NCI-H69 (cell line): ENCODE measurements at regions not wholly inside any gene's neighbourhood (a gene's known extent, or its start where the extent isn't known, plus 50 kb on each side); places are given as distances from the start of the nearest gene placed in this dataset.
"Not testable (repeated sequence)": the region's sequence is repeated elsewhere in the genome, so short reads cannot be mapped to it uniquely, and the experiment has no call there.

Experiments used
- DNase-seq: peaks from one replicate; lab custom pipeline; 2025; lab: John Stamatoyannopoulos, UW

- no peak for DNase-seq
Measured at GRCh38 chr10:64332551-64332950, 811.4 kb downstream of the REEP3 start.

DNA sequence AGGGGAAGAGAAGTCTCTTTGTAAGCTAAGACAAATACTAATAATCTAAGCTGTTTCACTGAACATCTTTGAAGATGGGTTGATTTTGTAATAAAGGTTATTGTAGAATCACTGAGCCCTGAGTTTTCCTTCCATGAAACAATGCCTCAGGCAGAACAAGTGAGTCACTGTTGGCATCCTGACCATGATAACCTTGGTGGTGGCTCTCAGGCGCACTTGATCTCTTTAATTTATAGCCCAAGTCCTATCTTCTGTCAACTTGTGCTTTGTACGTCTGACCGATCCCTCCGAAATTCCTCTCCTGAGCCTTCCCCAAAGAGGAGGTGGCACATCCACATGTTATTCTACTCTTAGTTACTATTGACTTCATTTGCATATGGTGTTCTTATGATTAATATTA is 812.9 kb downstream of the REEP3 start:
- no peak for DNase-seq

DNA sequence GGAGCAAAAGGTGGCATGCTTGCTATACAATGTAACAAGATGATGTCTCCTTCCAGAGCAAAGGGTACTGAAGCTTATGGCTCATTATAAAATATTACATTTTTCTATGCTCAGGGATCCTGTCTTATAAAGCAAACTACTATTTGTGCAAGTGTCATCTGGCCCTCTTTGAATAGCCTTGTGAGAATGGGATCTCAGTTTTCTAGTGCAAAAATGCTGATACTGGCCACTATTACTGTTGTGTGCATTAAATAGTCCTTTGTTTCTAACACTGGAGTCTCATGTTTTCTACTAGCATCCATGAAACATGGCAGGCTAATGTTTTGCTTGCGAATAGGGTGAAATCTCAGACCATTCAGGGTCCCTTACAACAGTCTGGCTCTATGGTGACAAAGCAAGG is 823.0 kb downstream of the REEP3 start:
- no peak for DNase-seq

- DNase-seq: no peak
Measured at GRCh38 chr10:64345856-64346255, 824.7 kb downstream of the REEP3 start.

GRCh38 chr10:64346389-64346788 is 825.2 kb downstream of the REEP3 start:
- DNase-seq: no peak

GRCh38 chr10:64350665-64351064 is 829.5 kb downstream of the REEP3 start:
- no peak for DNase-seq

- DNase-seq: no peak
Measured at GRCh38 chr10:64358907-64359306, 837.7 kb downstream of the REEP3 start.

DNA sequence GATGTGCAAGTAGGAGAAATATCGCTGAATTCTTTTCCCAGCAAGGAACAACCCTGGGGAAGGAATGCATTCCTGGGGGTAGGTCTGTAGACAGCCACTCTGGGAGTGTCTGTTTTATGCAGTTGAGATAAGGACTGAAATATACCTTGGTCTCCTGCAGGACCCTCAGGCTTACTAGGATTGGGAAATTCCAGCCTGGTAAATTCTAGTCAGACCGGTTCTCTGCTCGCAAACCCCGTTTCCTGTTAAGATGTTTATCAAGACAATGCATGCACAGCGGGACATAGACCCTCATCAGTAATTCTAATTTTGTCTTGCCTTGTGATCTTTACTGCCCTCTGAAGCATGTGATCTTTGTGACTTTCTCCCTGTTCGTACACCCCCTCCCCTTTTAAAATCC is 839.0 kb downstream of the REEP3 start:
- DNase-seq: not testable (repeated sequence)

DNA sequence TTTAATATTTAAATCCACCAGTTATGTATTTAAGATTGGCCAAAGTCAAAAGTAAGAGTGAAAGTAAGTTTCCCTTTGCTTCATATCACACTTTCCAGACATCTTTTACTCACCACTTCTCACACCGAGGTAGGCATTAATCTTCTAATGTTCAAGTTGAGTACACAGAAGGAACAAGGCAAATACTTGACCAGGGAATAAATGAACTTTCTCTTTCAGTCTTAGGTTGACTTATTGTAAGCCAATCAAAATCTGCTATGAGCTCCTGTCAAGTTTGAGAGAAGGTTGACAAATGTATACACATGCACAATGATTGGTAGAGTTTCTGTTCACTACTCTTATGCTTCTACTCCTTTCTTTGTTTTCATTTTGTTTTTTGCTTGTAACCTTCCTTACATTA is 842.5 kb downstream of the REEP3 start:
- DNase-seq: no peak

- no peak for DNase-seq
Measured at GRCh38 chr10:64365663-64366062, 844.5 kb downstream of the REEP3 start.

- DNase-seq: no peak
Measured at GRCh38 chr10:64368298-64368697, 847.1 kb downstream of the REEP3 start.

DNA sequence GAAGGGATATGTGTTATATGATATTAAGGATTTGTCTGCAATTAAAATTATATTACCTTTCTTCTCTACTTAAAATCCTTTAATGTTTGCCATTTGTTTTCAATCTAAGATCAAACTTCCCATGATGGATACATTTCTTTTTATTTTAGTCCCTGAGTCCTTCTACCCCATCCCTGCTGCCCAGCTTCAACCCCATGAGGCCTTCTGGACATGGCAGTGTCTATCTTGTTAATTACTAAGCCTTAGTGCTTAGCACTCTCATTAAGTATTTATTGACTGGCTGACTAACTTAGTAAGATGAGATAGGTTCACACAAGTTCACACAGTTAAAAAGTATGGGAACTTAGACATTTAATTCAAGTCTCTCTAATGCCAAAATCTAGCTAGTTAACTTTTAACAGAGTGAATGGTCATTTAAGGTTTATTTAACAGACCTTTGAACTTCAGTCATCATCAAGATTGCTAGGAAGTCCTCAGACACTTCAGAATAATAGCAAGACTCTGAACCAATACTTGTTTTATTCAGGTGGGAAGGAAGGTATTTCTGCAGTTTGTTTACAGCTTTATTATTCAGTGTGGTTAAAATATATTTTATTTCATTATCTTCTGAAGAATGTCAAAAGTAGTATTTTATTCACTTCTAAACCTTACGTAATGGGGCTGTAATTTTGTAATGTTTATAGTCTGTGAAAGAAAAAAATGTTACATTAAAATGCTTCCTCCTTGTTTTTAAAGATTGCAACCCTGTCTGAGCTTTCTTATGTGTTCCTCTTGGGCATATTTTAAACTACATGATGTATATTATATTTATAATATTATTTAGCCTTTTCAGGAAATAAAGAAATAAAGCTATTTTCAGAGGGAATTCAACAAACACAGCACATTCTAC is 848.9 kb downstream of the REEP3 start:
- DNase-seq: no peak

GRCh38 chr10:64374346-64374745 is 853.1 kb downstream of the REEP3 start:
- DNase-seq: no peak

DNA sequence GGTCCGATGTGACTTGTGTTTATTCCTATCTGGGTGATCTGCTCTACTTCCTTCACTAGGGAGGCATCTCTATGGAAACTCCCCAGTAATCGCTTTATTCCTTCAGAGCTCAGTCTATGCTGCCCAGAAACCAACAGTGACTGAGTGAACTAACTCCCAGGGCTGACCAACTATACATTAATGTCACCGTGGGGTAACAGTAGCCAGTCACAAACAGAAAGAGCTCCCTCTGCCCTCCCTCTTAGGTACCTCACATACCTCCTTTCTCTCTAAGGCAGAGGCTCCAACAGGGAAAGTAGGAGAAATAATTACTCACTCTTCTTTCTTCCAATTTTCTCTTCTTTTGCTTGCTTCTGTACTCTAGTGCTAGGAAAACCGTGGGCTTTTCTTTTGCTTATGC is 855.0 kb downstream of the REEP3 start:
- no peak for DNase-seq

- no peak for DNase-seq
Measured at GRCh38 chr10:64379898-64380297, 858.7 kb downstream of the REEP3 start.

GRCh38 chr10:64385355-64385754 is 864.2 kb downstream of the REEP3 start:
- DNase-seq: no peak

DNA sequence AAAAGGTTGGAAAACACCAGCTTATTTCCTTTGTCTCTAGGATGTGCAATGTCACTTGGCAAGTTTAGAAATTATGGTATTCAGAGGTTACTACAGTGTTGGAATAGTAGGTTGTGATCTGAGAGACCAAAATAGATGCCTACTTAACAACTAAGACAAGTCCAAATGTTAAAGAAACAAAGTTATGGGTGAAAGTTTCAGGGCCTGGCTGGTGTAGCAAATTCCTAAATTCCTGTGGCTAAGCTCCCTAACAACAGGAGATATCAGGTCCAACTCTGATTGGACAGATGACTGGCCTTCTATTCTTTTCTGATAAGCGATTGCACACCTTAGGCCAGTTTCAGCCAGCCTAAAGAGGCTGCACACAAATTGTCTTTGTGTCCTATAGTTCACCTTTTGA is 873.5 kb downstream of the REEP3 start:
- no peak for DNase-seq

DNA sequence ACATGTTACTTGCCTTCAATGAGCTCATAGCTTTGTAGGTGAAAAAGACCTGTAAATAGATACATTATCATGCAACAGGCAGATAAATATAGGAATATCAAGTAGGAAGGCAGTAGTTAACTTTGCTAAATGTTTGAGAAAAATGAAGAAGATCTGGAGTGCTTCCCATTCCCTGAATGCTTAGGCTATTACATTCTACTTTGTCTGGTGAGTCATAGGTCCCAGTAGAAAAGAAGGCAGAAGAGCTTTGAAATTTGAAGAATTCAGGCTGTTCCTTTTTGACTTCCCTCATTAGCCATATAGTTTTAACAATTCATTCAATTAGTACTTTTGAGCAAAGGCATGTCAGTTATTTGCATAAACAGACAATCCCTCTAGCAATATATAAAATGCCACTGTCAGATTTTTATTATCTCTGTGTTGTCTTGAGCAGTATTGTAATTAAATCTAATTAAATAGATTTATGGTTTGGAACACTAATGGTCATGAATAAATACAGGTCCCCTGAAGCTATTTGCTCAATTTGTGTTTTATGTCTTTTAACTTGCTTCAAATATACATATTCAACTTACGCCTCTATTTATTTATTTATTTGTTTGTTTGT is 875.0 kb downstream of the REEP3 start:
- DNase-seq: no peak

DNA sequence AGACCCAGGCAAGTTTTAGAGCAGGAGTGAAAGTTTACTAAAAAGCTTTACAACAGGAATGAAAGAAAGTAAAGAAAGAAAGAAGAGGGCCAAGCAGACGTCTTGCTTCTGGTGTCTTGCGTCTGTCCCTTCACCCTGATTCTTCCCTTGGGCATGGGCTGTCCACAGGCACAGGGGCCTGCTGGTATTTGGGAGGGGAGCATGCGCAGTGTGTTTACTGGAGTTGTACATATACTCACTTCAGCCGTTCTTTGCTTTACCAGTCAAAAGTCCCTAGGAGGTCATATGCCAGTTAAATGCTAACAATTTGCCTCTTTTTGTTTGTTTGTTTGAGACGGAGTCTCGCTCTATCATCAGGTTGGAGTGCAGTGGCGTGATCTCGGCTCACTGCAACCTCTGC is 875.9 kb downstream of the REEP3 start:
- no peak for DNase-seq

DNA sequence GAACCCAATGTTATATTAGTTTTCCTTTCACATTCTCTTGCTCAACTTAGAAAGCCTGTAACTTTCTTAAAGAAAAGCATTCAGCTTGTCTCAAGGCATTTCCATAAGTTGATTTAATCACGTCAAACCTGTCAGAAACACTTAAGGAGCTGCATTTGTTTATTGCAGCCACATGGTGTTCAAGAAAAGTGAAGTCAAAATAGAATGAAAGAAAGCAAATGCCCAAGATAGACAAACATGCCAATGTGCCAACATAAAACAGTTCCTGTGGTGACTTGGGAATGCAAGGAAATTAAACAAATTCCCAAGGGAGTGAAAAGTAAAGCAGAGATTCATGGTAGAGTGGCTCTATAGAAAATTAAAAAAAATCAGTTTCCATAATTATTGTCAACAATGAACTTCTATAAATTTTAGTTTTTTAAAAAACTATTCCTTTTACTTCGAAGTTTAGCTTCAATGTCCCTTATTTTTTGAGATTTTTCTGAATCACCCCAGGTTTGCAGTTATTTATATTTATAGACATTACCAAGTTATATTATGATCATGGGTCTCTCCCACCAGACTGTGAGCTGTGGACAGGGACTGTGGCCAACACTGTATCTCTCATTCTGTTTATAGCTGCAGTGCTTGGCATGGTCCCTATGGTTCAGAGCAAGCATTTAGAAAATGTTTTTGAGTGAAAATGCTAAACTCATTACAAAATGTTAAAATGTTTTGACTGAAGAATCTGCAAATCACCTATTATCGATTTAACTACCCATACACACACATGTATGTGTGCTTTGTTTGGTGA is 887.4 kb downstream of the REEP3 start:
- DNase-seq: no peak

DNA sequence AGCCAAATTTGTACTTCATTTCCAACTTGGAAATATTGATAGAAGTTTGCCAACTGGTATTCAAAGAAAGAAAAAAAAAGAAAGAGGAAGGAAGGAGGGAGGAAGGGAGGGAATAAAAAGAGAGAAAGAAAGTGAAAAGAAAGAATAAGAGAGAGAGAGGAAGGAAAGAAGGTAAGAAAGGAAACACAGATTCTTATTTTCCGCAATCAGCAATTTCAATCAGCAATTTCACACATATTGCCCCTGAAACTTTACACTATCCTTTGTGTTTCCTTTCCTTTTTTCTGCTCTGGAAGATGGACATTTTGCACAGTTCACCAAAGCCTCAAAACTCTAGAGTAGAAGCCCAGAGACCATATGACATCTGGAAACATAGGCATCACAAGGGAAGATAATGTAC is 888.1 kb downstream of the REEP3 start:
- no peak for DNase-seq

DNA sequence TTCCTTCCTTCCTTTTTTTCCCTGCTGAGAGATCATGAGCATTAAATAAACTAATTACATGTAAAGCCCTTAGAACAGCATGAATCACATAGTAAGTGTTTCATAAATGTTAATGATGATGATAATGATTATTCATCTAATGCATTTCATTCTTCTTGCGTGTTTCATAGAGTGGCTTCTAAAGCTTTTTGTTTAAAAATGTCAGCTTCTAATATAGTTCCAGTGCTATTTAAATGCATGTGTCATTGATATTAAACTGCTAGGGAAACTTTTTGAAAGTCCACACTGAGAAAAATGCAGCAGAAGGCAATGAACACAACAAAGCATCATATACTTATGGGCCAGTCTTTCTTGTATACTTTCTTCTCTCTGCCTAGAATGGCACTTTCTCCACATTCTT is 894.8 kb downstream of the REEP3 start:
- DNase-seq: no peak

- no peak for DNase-seq
Measured at GRCh38 chr10:64419461-64419860, 898.3 kb downstream of the REEP3 start.
